ENCODE measurements at regions not wholly inside any gene's neighbourhood (a gene's known extent, or its start where the extent isn't known, plus 50 kb on each side); places are given as distances from the start of the nearest gene placed in this dataset.

GRCh38 chr2:149690825-149691224, 103.2 kb upstream of the MMADHC start:
- no peak for TF ChIP-seq CTCF (IDR thresholded peaks at IDR 0.05)
- TF ChIP-seq POLR2A (IDR thresholded peaks at IDR 0.05), result no peak
